22Rv1 (cell line): ENCODE measurements at regions not wholly inside any gene's neighbourhood (a gene's known extent, or its start where the extent isn't known, plus 50 kb on each side); places are given as distances from the start of the nearest gene placed in this dataset.

Experiments
- CTCF ChIP-seq: fragments of 450-650 bp; IDR thresholded peaks from 2 replicates; pipeline ENCODE4 v1.5.1; 2017; ENCODE audit warnings: mild to moderate bottlenecking
- ZFX ChIP-seq: fragments of 450-650 bp; IDR thresholded peaks from 2 replicates; pipeline ENCODE4 v1.6.1; 2017; ENCODE audit warnings: antibody characterized with exemption, borderline replicate concordance

GRCh38 chr7:121610243-121610642, 214.1 kb upstream of the FAM3C start:
- TF ChIP-seq CTCF (no peak), ZFX (no peak)
